Fibroblast of lung (primary cell): ENCODE measurements at regions not wholly inside any gene's neighbourhood (a gene's known extent, or its start where the extent isn't known, plus 50 kb on each side); places are given as distances from the start of the nearest gene placed in this dataset.

ENCODE experiments used
- DNase-seq, 2 donors: peaks; one replicate each; pipeline versions ENCODE4 v3.0.0 to v3.0.0-alpha.2; 2010; ENCODE audit warnings: low read depth in 2 of 2
- H2AFZ ChIP-seq: 2 replicates; pipeline ENCODE4 v1.5.1; 2012; ENCODE audit warnings: low read length, control low read depth, inconsistent platforms
- H3K27ac ChIP-seq: 2 replicates; pipeline ENCODE4 v1.5.1; 2011; ENCODE audit warnings: low read length, control low read depth; ENCODE audit not compliant: insufficient read depth
- H3K27me3 ChIP-seq: 2 replicates; pipeline ENCODE4 v1.5.1; 2011; ENCODE audit warnings: mild to moderate bottlenecking, low read length; ENCODE audit not compliant: control insufficient read depth, insufficient read depth
- H3K36me3 ChIP-seq: 2 replicates; pipeline ENCODE4 v1.5.1; 2011; ENCODE audit warnings: low read length; ENCODE audit not compliant: control insufficient read depth, insufficient read depth
- H3K4me1 ChIP-seq: 2 replicates; pipeline ENCODE4 v1.5.1; 2011; ENCODE audit warnings: low read length; ENCODE audit not compliant: control insufficient read depth, insufficient read depth; ENCODE audit errors: extremely low read depth
- H3K4me2 ChIP-seq: 2 replicates; pipeline ENCODE4 v1.5.1; 2011; ENCODE audit warnings: low read length, control low read depth; ENCODE audit not compliant: insufficient read depth; ENCODE audit errors: extremely low read depth
- H3K4me3 ChIP-seq, 4 experiments: fragments of 200-600 bp in 1 of 4; sonication (generic) in 1 of 4; replicated peaks in 1 of 4; 2 replicates each; pipeline ENCODE4 v1.5.1; 2011 to 2016; ENCODE audit warnings: low read length in 4 of 4, low read depth in 3 of 4, mild to moderate bottlenecking in 3 of 4, control low read depth in 2 of 4, inconsistent platforms in 1 of 4, mixed read lengths in 1 of 4; ENCODE audit not compliant: insufficient read depth in 1 of 4; ENCODE audit errors: control extremely low read depth in 1 of 4
- H3K79me2 ChIP-seq: 2 replicates; pipeline ENCODE4 v1.5.1; 2012; ENCODE audit warnings: mild to moderate bottlenecking, low read length, inconsistent platforms; ENCODE audit not compliant: control insufficient read depth, insufficient read depth
- H3K9ac ChIP-seq: 2 replicates; pipeline ENCODE4 v1.5.1; 2011; ENCODE audit warnings: mild to moderate bottlenecking, low read length, control low read depth; ENCODE audit not compliant: insufficient read depth
- H3K9me3 ChIP-seq: 2 replicates; pipeline ENCODE4 v1.5.1; 2012; ENCODE audit warnings: low read depth, low read length; ENCODE audit not compliant: control insufficient read depth, insufficient read depth
- H4K20me1 ChIP-seq: 2 replicates; pipeline ENCODE4 v1.5.1; 2011; ENCODE audit warnings: low read length; ENCODE audit not compliant: control insufficient read depth, insufficient read depth; ENCODE audit errors: extremely low read depth
- CTCF ChIP-seq, 2 donors: IDR thresholded peaks in 1 of 2; conservative IDR thresholded peaks in 1 of 2; 1 replicate in 1 of 2; 2 replicates in 1 of 2; pipeline ENCODE4 v1.5.1; 2011 to 2012; ENCODE audit warnings: low read length in 2 of 2, control low read depth in 1 of 2, inconsistent platforms in 1 of 2, low read depth in 1 of 2, mild to moderate bottlenecking in 1 of 2
- EZH2 ChIP-seq: IDR thresholded peaks from 2 replicates; pipeline ENCODE4 v1.5.1; 2012; ENCODE audit warnings: low read length, control low read depth, mild to moderate bottlenecking; ENCODE audit errors: missing control alignments

GRCh38 chr6:154629127-154629526, 104.1 kb upstream of the SCAF8 start:
- no peak overlapping the region for H2AFZ ChIP-seq
- H4K20me1 ChIP-seq = no peaks in the 10 kb centered on the region
- H3K79me2 ChIP-seq = no peaks in the 10 kb centered on the region
- no peak overlapping the region for H3K9ac ChIP-seq
- no peaks in the 10 kb centered on the region for H3K27me3 ChIP-seq
- H3K4me1 ChIP-seq = no peaks in the 10 kb centered on the region
- no peak overlapping the region for H3K4me3 ChIP-seq
- DNase-seq = no peak
- no peak for TF ChIP-seq CTCF (conservative IDR thresholded peaks at IDR 0.05 in 1 of 2, IDR thresholded peaks at IDR 0.05 in 1 of 2; ENCODE audit: low read depth in 1 of 2, low read length in 2 of 2)
- no peak for TF ChIP-seq EZH2
- H3K4me2 ChIP-seq = no peak overlapping the region
- H3K36me3 ChIP-seq = no peaks in the 10 kb centered on the region
- H3K27ac ChIP-seq = no peak overlapping the region
- no peaks in the 10 kb centered on the region for H3K9me3 ChIP-seq

GRCh38 chr6:154632119-154632518, 101.1 kb upstream of the SCAF8 start:
- Histone ChIP-seq H3K9me3 (no peaks in the 10 kb centered on the region), H2AFZ (no peak overlapping the region), H3K4me1 (no peaks in the 10 kb centered on the region), H3K9ac (no peak overlapping the region), H3K4me2 (no peak overlapping the region), H3K79me2 (no peaks in the 10 kb centered on the region), H3K4me3 (no peak overlapping the region), H3K27me3 (no peaks in the 10 kb centered on the region), H3K36me3 (no peaks in the 10 kb centered on the region), H4K20me1 (no peaks in the 10 kb centered on the region), H3K27ac (no peak overlapping the region)
- TF ChIP-seq CTCF (conservative IDR thresholded peaks at IDR 0.05 in 1 of 2, IDR thresholded peaks at IDR 0.05 in 1 of 2; ENCODE audit: low read depth in 1 of 2, low read length in 2 of 2) (no peak), EZH2 (no peak)
- peak in 1 of 2 donors; percentile 84 for DNase-seq

- no peaks in the 10 kb centered on the region for H4K20me1 ChIP-seq
- no peak overlapping the region for H2AFZ ChIP-seq
- H3K4me3 ChIP-seq = no peak overlapping the region
- no peaks in the 10 kb centered on the region for H3K9me3 ChIP-seq
- H3K79me2 ChIP-seq = no peaks in the 10 kb centered on the region
- H3K36me3 ChIP-seq = no peaks in the 10 kb centered on the region
- no peak for DNase-seq
- no peak for TF ChIP-seq CTCF (conservative IDR thresholded peaks at IDR 0.05 in 1 of 2, IDR thresholded peaks at IDR 0.05 in 1 of 2; ENCODE audit: low read depth in 1 of 2, low read length in 2 of 2)
- no peak for TF ChIP-seq EZH2
- no peak overlapping the region for H3K4me2 ChIP-seq
- no peaks in the 10 kb centered on the region for H3K27me3 ChIP-seq
- H3K27ac ChIP-seq = no peak overlapping the region
- no peaks in the 10 kb centered on the region for H3K4me1 ChIP-seq
- H3K9ac ChIP-seq = no peak overlapping the region
Observed at GRCh38 chr6:154637392-154637791, 95.8 kb upstream of the SCAF8 start.
